ENCODE measurements at regions not wholly inside any gene's neighbourhood (a gene's known extent, or its start where the extent isn't known, plus 50 kb on each side); places are given as distances from the start of the nearest gene placed in this dataset.

GRCh38 chr11:28505232-28505631 is 397.0 kb downstream of the METTL15 start:
- no peaks in the 10 kb centered on the region for H3K9me3 ChIP-seq
- H3K36me3 ChIP-seq, result no peaks in the 10 kb centered on the region
- ATAC-seq, result no peak
- H3K27me3 ChIP-seq, result no peaks in the 10 kb centered on the region
- no peak for TF ChIP-seq POLR2A (IDR thresholded peaks at IDR 0.05)
- in situ Hi-C loops (cut with MboI; ENCODE audit: low sequenced_read_pairs in 4 of 4) (no loop called here), intact Hi-C loops (cut with DNase I; ENCODE audit: low total_unique reads) (no loop called here)
- no peak overlapping the region for H3K4me3 ChIP-seq
- H3K4me1 ChIP-seq, result no peaks in the 10 kb centered on the region
- H3K27ac ChIP-seq, result no peak overlapping the region
- DNase-seq, result no peak

DNA sequence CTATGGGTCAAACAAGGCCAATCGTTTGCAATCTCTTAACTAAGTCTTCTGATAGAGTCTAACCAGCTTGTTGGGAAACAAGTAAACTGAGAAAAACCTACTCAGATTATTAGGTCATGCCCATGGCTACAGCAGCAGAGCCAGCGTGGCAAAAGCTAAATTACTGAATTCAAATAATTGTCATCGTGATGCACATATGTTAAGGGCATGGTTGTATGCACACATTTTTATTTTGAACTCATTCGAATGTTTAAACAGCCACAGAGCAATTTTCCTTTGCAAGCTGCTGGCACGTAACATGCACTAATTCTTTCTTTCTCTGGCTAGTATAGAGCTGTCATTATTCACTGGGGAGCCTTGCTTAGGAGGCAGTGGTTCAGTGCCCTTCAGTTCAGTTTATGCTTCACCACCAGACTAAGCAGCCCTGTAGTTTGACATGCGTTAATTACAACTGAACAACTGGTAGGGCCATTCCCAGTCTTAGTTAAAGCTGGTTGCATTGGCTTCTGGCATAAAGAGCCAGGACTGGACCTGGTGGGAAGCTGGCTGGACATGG is 396.4 kb downstream of the METTL15 start:
- H3K27ac ChIP-seq, result no peak overlapping the region
- H3K36me3 ChIP-seq, result no peaks in the 10 kb centered on the region
- no peak overlapping the region for H3K4me3 ChIP-seq
- intact Hi-C loops (cut with DNase I; ENCODE audit: low total_unique reads), result no loop called here
- H3K27me3 ChIP-seq, result no peaks in the 10 kb centered on the region
- DNase-seq (no peak), ATAC-seq (no peak)
- TF ChIP-seq POLR2A (IDR thresholded peaks at IDR 0.05), result no peak
- TF ChIP-seq, protein P1, sequence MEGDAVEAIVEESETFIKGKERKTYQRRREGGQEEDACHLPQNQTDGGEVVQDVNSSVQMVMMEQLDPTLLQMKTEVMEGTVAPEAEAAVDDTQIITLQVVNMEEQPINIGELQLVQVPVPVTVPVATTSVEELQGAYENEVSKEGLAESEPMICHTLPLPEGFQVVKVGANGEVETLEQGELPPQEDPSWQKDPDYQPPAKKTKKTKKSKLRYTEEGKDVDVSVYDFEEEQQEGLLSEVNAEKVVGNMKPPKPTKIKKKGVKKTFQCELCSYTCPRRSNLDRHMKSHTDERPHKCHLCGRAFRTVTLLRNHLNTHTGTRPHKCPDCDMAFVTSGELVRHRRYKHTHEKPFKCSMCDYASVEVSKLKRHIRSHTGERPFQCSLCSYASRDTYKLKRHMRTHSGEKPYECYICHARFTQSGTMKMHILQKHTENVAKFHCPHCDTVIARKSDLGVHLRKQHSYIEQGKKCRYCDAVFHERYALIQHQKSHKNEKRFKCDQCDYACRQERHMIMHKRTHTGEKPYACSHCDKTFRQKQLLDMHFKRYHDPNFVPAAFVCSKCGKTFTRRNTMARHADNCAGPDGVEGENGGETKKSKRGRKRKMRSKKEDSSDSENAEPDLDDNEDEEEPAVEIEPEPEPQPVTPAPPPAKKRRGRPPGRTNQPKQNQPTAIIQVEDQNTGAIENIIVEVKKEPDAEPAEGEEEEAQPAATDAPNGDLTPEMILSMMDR (IDR thresholded peaks at IDR 0.05 in 4 of 5, conservative IDR thresholded peaks at IDR 0.05 in 1 of 5), result no peak
- H3K9me3 ChIP-seq, result no peaks in the 10 kb centered on the region
- in situ Hi-C loops (cut with MboI; ENCODE audit: low sequenced_read_pairs in 4 of 4), result no loop called here
- no peaks in the 10 kb centered on the region for H3K4me1 ChIP-seq

GRCh38 chr11:28495333-28495732 is 387.1 kb downstream of the METTL15 start:
- Histone ChIP-seq H3K27ac (no peak overlapping the region), H3K36me3 (no peaks in the 10 kb centered on the region), H3K4me3 (no peak overlapping the region), H3K9me3 (no peaks in the 10 kb centered on the region), H3K4me1 (no peaks in the 10 kb centered on the region), H3K27me3 (no peaks in the 10 kb centered on the region)
- intact Hi-C loops (cut with DNase I; ENCODE audit: low total_unique reads), result no loop called here
- TF ChIP-seq POLR2A (IDR thresholded peaks at IDR 0.05), result no peak
- TF ChIP-seq, protein P1 (IDR thresholded peaks at IDR 0.05 in 4 of 5, conservative IDR thresholded peaks at IDR 0.05 in 1 of 5), result no peak
- in situ Hi-C loops (cut with MboI; ENCODE audit: low sequenced_read_pairs in 4 of 4), result no loop called here
- DNase-seq (no peak), ATAC-seq (no peak)

- H3K4me1 ChIP-seq, result no peaks in the 10 kb centered on the region
- in situ Hi-C loops (cut with MboI; ENCODE audit: low sequenced_read_pairs in 4 of 4) (no loop called here), intact Hi-C loops (cut with DNase I; ENCODE audit: low total_unique reads) (no loop called here)
- no peak overlapping the region for H3K27ac ChIP-seq
- ATAC-seq, result no peak
- no peaks in the 10 kb centered on the region for H3K9me3 ChIP-seq
- H3K36me3 ChIP-seq, result no peaks in the 10 kb centered on the region
- TF ChIP-seq POLR2A (IDR thresholded peaks at IDR 0.05), result no peak
- TF ChIP-seq, protein P1 (IDR thresholded peaks at IDR 0.05 in 4 of 5, conservative IDR thresholded peaks at IDR 0.05 in 1 of 5), result no peak
- no peak overlapping the region for H3K4me3 ChIP-seq
- H3K27me3 ChIP-seq, result no peaks in the 10 kb centered on the region
- DNase-seq, result no peak
Observed at GRCh38 chr11:28491431-28491830, 383.2 kb downstream of the METTL15 start.

DNA sequence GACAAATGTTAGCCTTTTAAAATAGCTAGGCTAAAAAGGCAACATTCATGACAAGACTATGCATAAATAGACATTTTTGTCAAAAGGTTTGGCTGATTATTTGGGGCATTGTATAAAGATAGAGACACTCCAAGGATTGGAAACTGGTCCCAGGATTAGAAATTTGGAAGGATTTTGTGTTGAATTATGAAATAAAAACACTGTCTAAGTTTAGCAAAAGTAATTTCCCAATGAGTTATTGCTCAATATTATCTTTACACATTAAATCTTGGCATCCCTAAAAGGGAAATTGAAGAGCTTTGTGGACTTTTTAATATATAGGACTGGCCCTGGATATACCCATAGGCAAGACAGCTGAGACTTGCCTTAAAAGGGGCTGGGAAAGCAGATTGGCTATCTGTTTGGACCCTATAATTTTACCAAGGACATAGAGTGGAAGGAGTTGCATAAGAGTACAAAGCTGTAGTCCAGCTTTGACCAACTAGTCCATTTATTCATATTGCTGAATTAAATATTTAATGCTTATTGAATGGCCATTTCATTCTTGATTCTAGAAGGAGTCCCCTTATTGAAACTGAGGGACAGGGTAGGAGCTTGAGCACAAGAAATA is 382.7 kb downstream of the METTL15 start:
- TF ChIP-seq, protein P1 (IDR thresholded peaks at IDR 0.05 in 4 of 5, conservative IDR thresholded peaks at IDR 0.05 in 1 of 5), result no peak
- TF ChIP-seq POLR2A (IDR thresholded peaks at IDR 0.05), result no peak
- Histone ChIP-seq H3K27me3 (no peaks in the 10 kb centered on the region), H3K9me3 (no peaks in the 10 kb centered on the region), H3K4me1 (peaks cover 0 to 3% of the 10 kb centered on the region in 2 donors), H3K4me3 (no peak overlapping the region), H3K27ac (no peak overlapping the region), H3K36me3 (no peaks in the 10 kb centered on the region)
- no peak for ATAC-seq
- in situ Hi-C loops (cut with MboI; ENCODE audit: low sequenced_read_pairs in 4 of 4) (no loop called here), intact Hi-C loops (cut with DNase I; ENCODE audit: low total_unique reads) (no loop called here)
- no peak for DNase-seq
